B cell (primary cell): ENCODE measurements at regions not wholly inside any gene's neighbourhood (a gene's known extent, or its start where the extent isn't known, plus 50 kb on each side); places are given as distances from the start of the nearest gene placed in this dataset.

Source experiments
- CTCF ChIP-seq: fragments of 200-600 bp; IDR thresholded peaks from one replicate; pipeline ENCODE4 v1.8.0; 2022; ENCODE audit warnings: antibody characterized with exemption, mild to moderate bottlenecking
- EZH2 ChIP-seq: IDR thresholded peaks from 2 replicates; pipeline ENCODE4 v1.6.1; 2012; ENCODE audit warnings: borderline replicate concordance, low read depth, mild to moderate bottlenecking, moderate library complexity, low read length; ENCODE audit not compliant: insufficient read depth, poor library complexity, severe bottlenecking

- TF ChIP-seq EZH2, result no peak
- no peak for TF ChIP-seq CTCF
Observed at GRCh38 chr3:110436209-110436608, 635.4 kb upstream of the NECTIN3 start.
